ENCODE measurements at regions not wholly inside any gene's neighbourhood (a gene's known extent, or its start where the extent isn't known, plus 50 kb on each side); places are given as distances from the start of the nearest gene placed in this dataset.

- Histone ChIP-seq H3K36me3 (ENCODE audit: control insufficient read depth in 2 of 2, insufficient read depth in 2 of 2, low read length in 2 of 2) (no peaks in the 10 kb centered on the region), H3K27me3 (ENCODE audit: control insufficient read depth in 1 of 2, insufficient read depth in 2 of 2, low read length in 2 of 2) (no peaks in the 10 kb centered on the region), H3K4me1 (ENCODE audit: control insufficient read depth, insufficient read depth, low read length) (no peaks in the 10 kb centered on the region), H3K9me3 (ENCODE audit: control insufficient read depth in 2 of 2, low read length in 2 of 2) (no peaks in the 10 kb centered on the region), H3K4me3 (ENCODE audit: low read length in 2 of 2) (no peak overlapping the region), H3K9ac (ENCODE audit: low read length in 2 of 2) (no peak overlapping the region), H3K27ac (ENCODE audit: low read length) (no peak overlapping the region)
Observed at GRCh38 chr1:217021956-217022355, 298.7 kb upstream of the ESRRG start.

- Histone ChIP-seq H3K27me3 (ENCODE audit: control insufficient read depth in 1 of 2, insufficient read depth in 2 of 2, low read length in 2 of 2) (no peaks in the 10 kb centered on the region), H3K27ac (ENCODE audit: low read length) (no peak overlapping the region), H3K9ac (ENCODE audit: low read length in 2 of 2) (no peak overlapping the region), H3K4me3 (ENCODE audit: low read length in 2 of 2) (no peak overlapping the region), H3K4me1 (ENCODE audit: control insufficient read depth, insufficient read depth, low read length) (no peaks in the 10 kb centered on the region), H3K36me3 (ENCODE audit: control insufficient read depth in 2 of 2, insufficient read depth in 2 of 2, low read length in 2 of 2) (no peaks in the 10 kb centered on the region), H3K9me3 (ENCODE audit: control insufficient read depth in 2 of 2, low read length in 2 of 2) (no peaks in the 10 kb centered on the region)
Observed at GRCh38 chr1:217021400-217021799, 298.2 kb upstream of the ESRRG start.

GRCh38 chr1:217019475-217019874 lies 296.2 kb upstream of the ESRRG start:
- Histone ChIP-seq H3K27ac (ENCODE audit: low read length) (no peak overlapping the region), H3K36me3 (ENCODE audit: control insufficient read depth in 2 of 2, insufficient read depth in 2 of 2, low read length in 2 of 2) (no peaks in the 10 kb centered on the region), H3K4me1 (ENCODE audit: control insufficient read depth, insufficient read depth, low read length) (no peaks in the 10 kb centered on the region), H3K27me3 (ENCODE audit: control insufficient read depth in 1 of 2, insufficient read depth in 2 of 2, low read length in 2 of 2) (no peaks in the 10 kb centered on the region), H3K4me3 (ENCODE audit: low read length in 2 of 2) (no peak overlapping the region), H3K9ac (ENCODE audit: low read length in 2 of 2) (no peak overlapping the region), H3K9me3 (ENCODE audit: control insufficient read depth in 2 of 2, low read length in 2 of 2) (no peaks in the 10 kb centered on the region)

GRCh38 chr1:217018648-217019047 lies 295.4 kb upstream of the ESRRG start:
- Histone ChIP-seq H3K9ac (ENCODE audit: low read length in 2 of 2) (no peak overlapping the region), H3K27ac (ENCODE audit: low read length) (no peak overlapping the region), H3K4me3 (ENCODE audit: low read length in 2 of 2) (no peak overlapping the region), H3K9me3 (ENCODE audit: control insufficient read depth in 2 of 2, low read length in 2 of 2) (no peaks in the 10 kb centered on the region), H3K36me3 (ENCODE audit: control insufficient read depth in 2 of 2, insufficient read depth in 2 of 2, low read length in 2 of 2) (no peaks in the 10 kb centered on the region), H3K4me1 (ENCODE audit: control insufficient read depth, insufficient read depth, low read length) (no peaks in the 10 kb centered on the region), H3K27me3 (ENCODE audit: control insufficient read depth in 1 of 2, insufficient read depth in 2 of 2, low read length in 2 of 2) (no peaks in the 10 kb centered on the region)

- Histone ChIP-seq H3K27me3 (ENCODE audit: control insufficient read depth in 1 of 2, insufficient read depth in 2 of 2, low read length in 2 of 2) (no peaks in the 10 kb centered on the region), H3K36me3 (ENCODE audit: control insufficient read depth in 2 of 2, insufficient read depth in 2 of 2, low read length in 2 of 2) (no peaks in the 10 kb centered on the region), H3K9me3 (ENCODE audit: control insufficient read depth in 2 of 2, low read length in 2 of 2) (no peaks in the 10 kb centered on the region), H3K9ac (ENCODE audit: low read length in 2 of 2) (no peak overlapping the region), H3K27ac (ENCODE audit: low read length) (no peak overlapping the region), H3K4me3 (ENCODE audit: low read length in 2 of 2) (no peak overlapping the region), H3K4me1 (ENCODE audit: control insufficient read depth, insufficient read depth, low read length) (no peaks in the 10 kb centered on the region)
Observed at GRCh38 chr1:217017165-217017564, 293.9 kb upstream of the ESRRG start.

GRCh38 chr1:217014066-217014465 lies 290.8 kb upstream of the ESRRG start:
- no peak overlapping the region for H3K9ac ChIP-seq (ENCODE audit: low read length in 2 of 2)
- H3K9me3 ChIP-seq (ENCODE audit: control insufficient read depth in 2 of 2, low read length in 2 of 2) = no peaks in the 10 kb centered on the region

GRCh38 chr1:217012659-217013058 lies 289.4 kb upstream of the ESRRG start:
- Histone ChIP-seq H3K27ac (ENCODE audit: low read length) (no peak overlapping the region), H3K4me1 (ENCODE audit: control insufficient read depth, insufficient read depth, low read length) (no peaks in the 10 kb centered on the region), H3K36me3 (ENCODE audit: control insufficient read depth in 2 of 2, insufficient read depth in 2 of 2, low read length in 2 of 2) (no peaks in the 10 kb centered on the region), H3K9me3 (ENCODE audit: control insufficient read depth in 2 of 2, low read length in 2 of 2) (no peaks in the 10 kb centered on the region), H3K9ac (ENCODE audit: low read length in 2 of 2) (no peak overlapping the region), H3K4me3 (ENCODE audit: low read length in 2 of 2) (no peak overlapping the region), H3K27me3 (ENCODE audit: control insufficient read depth in 1 of 2, insufficient read depth in 2 of 2, low read length in 2 of 2) (no peaks in the 10 kb centered on the region)

More at GRCh38 chr1:217014066-217014465, 290.8 kb upstream of the ESRRG start:
- no peak overlapping the region for H3K27ac ChIP-seq (ENCODE audit: low read length)
- H3K27me3 ChIP-seq (ENCODE audit: control insufficient read depth in 1 of 2, insufficient read depth in 2 of 2, low read length in 2 of 2) = no peaks in the 10 kb centered on the region
- no peaks in the 10 kb centered on the region for H3K4me1 ChIP-seq (ENCODE audit: control insufficient read depth, insufficient read depth, low read length)
- H3K36me3 ChIP-seq (ENCODE audit: control insufficient read depth in 2 of 2, insufficient read depth in 2 of 2, low read length in 2 of 2) = no peaks in the 10 kb centered on the region
- H3K4me3 ChIP-seq (ENCODE audit: low read length in 2 of 2) = no peak overlapping the region

- H3K27ac ChIP-seq (ENCODE audit: low read length) = no peak overlapping the region
- H3K9ac ChIP-seq (ENCODE audit: low read length in 2 of 2) = no peak overlapping the region
- no peaks in the 10 kb centered on the region for H3K4me1 ChIP-seq (ENCODE audit: control insufficient read depth, insufficient read depth, low read length)
- H3K27me3 ChIP-seq (ENCODE audit: control insufficient read depth in 1 of 2, insufficient read depth in 2 of 2, low read length in 2 of 2) = no peaks in the 10 kb centered on the region
- H3K9me3 ChIP-seq (ENCODE audit: control insufficient read depth in 2 of 2, low read length in 2 of 2) = no peaks in the 10 kb centered on the region
- H3K36me3 ChIP-seq (ENCODE audit: control insufficient read depth in 2 of 2, insufficient read depth in 2 of 2, low read length in 2 of 2) = no peaks in the 10 kb centered on the region
- H3K4me3 ChIP-seq (ENCODE audit: low read length in 2 of 2) = no peak overlapping the region
Observed at GRCh38 chr1:217011097-217011496, 287.9 kb upstream of the ESRRG start.

GRCh38 chr1:217010253-217010652 lies 287.0 kb upstream of the ESRRG start:
- H3K9ac ChIP-seq (ENCODE audit: low read length in 2 of 2) = no peak overlapping the region
- no peak overlapping the region for H3K4me3 ChIP-seq (ENCODE audit: low read length in 2 of 2)
- H3K36me3 ChIP-seq (ENCODE audit: control insufficient read depth in 2 of 2, insufficient read depth in 2 of 2, low read length in 2 of 2) = no peaks in the 10 kb centered on the region

GRCh38 chr1:217009376-217009775 lies 286.1 kb upstream of the ESRRG start:
- H3K27me3 ChIP-seq (ENCODE audit: control insufficient read depth in 1 of 2, insufficient read depth in 2 of 2, low read length in 2 of 2) = no peaks in the 10 kb centered on the region
- H3K9ac ChIP-seq (ENCODE audit: low read length in 2 of 2) = no peak overlapping the region
- no peaks in the 10 kb centered on the region for H3K9me3 ChIP-seq (ENCODE audit: control insufficient read depth in 2 of 2, low read length in 2 of 2)
- H3K27ac ChIP-seq (ENCODE audit: low read length) = no peak overlapping the region
- H3K4me1 ChIP-seq (ENCODE audit: control insufficient read depth, insufficient read depth, low read length) = no peaks in the 10 kb centered on the region
- H3K4me3 ChIP-seq (ENCODE audit: low read length in 2 of 2) = no peak overlapping the region
- H3K36me3 ChIP-seq (ENCODE audit: control insufficient read depth in 2 of 2, insufficient read depth in 2 of 2, low read length in 2 of 2) = no peaks in the 10 kb centered on the region

More at GRCh38 chr1:217010253-217010652, 287.0 kb upstream of the ESRRG start:
- H3K27ac ChIP-seq (ENCODE audit: low read length) = no peak overlapping the region
- no peaks in the 10 kb centered on the region for H3K27me3 ChIP-seq (ENCODE audit: control insufficient read depth in 1 of 2, insufficient read depth in 2 of 2, low read length in 2 of 2)
- no peaks in the 10 kb centered on the region for H3K9me3 ChIP-seq (ENCODE audit: control insufficient read depth in 2 of 2, low read length in 2 of 2)
- no peaks in the 10 kb centered on the region for H3K4me1 ChIP-seq (ENCODE audit: control insufficient read depth, insufficient read depth, low read length)

GRCh38 chr1:217004776-217005436 lies 281.7 kb upstream of the ESRRG start:
- H3K27me3 ChIP-seq (ENCODE audit: control insufficient read depth in 1 of 2, insufficient read depth in 2 of 2, low read length in 2 of 2) = no peaks in the 10 kb centered on the region
- H3K4me1 ChIP-seq (ENCODE audit: control insufficient read depth, insufficient read depth, low read length) = no peaks in the 10 kb centered on the region
- no peaks in the 10 kb centered on the region for H3K9me3 ChIP-seq (ENCODE audit: control insufficient read depth in 2 of 2, low read length in 2 of 2)
- H3K36me3 ChIP-seq (ENCODE audit: control insufficient read depth in 2 of 2, insufficient read depth in 2 of 2, low read length in 2 of 2) = no peaks in the 10 kb centered on the region
- no peak overlapping the region for H3K27ac ChIP-seq (ENCODE audit: low read length)
- no peak overlapping the region for H3K4me3 ChIP-seq (ENCODE audit: low read length in 2 of 2)
- H3K9ac ChIP-seq (ENCODE audit: low read length in 2 of 2) = no peak overlapping the region
